ENCODE measurements at regions not wholly inside any gene's neighbourhood (a gene's known extent, or its start where the extent isn't known, plus 50 kb on each side); places are given as distances from the start of the nearest gene placed in this dataset.

DNA sequence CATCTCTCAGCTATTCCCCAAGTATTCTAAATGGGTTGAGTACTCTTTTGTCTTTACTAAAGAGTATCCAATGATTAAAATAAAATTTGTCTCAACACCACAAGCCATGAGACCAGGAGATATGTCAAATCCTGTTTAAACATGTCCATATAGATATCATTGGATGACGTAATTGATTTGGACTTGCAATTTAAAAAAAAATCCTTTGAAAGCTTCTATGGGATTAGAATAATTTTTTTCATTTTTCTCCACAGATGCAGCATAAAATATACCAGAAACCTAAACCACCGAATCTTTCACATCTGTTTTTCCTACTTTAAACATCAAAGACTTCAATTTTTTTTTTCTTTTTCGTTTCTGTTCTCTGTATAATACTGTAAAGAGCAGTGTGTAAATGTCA lies 1022.3 kb downstream of the EPHA3 start:
- Histone ChIP-seq H3K4me1 (ENCODE audit: control insufficient read depth, insufficient read depth, low read length) (no peaks in the 10 kb centered on the region), H3K36me3 (ENCODE audit: control insufficient read depth in 2 of 2, insufficient read depth in 1 of 2, low read length in 2 of 2) (no peaks in the 10 kb centered on the region), H3K9me3 (ENCODE audit: control insufficient read depth, insufficient read depth, low read depth, low read length) (no peaks in the 10 kb centered on the region), H3K4me3 (ENCODE audit: low read depth, low read length) (no peak overlapping the region), H3K27ac (ENCODE audit: extremely low read depth, low read depth, low read length) (no peak overlapping the region)
- TF ChIP-seq ZNF558 (tag by site-specific recombination; IDR thresholded peaks at IDR 0.05) (no peak), ZNF704 (tag by site-specific recombination; IDR thresholded peaks at IDR 0.05) (no peak), OSR2 (tag by site-specific recombination; IDR thresholded peaks at IDR 0.05) (no peak)
- TF ChIP-seq, protein P1, sequence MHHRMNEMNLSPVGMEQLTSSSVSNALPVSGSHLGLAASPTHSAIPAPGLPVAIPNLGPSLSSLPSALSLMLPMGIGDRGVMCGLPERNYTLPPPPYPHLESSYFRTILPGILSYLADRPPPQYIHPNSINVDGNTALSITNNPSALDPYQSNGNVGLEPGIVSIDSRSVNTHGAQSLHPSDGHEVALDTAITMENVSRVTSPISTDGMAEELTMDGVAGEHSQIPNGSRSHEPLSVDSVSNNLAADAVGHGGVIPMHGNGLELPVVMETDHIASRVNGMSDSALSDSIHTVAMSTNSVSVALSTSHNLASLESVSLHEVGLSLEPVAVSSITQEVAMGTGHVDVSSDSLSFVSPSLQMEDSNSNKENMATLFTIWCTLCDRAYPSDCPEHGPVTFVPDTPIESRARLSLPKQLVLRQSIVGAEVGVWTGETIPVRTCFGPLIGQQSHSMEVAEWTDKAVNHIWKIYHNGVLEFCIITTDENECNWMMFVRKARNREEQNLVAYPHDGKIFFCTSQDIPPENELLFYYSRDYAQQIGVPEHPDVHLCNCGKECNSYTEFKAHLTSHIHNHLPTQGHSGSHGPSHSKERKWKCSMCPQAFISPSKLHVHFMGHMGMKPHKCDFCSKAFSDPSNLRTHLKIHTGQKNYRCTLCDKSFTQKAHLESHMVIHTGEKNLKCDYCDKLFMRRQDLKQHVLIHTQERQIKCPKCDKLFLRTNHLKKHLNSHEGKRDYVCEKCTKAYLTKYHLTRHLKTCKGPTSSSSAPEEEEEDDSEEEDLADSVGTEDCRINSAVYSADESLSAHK (tag by site-specific recombination; IDR thresholded peaks at IDR 0.05), result no peak
- TF ChIP-seq, protein P2, sequence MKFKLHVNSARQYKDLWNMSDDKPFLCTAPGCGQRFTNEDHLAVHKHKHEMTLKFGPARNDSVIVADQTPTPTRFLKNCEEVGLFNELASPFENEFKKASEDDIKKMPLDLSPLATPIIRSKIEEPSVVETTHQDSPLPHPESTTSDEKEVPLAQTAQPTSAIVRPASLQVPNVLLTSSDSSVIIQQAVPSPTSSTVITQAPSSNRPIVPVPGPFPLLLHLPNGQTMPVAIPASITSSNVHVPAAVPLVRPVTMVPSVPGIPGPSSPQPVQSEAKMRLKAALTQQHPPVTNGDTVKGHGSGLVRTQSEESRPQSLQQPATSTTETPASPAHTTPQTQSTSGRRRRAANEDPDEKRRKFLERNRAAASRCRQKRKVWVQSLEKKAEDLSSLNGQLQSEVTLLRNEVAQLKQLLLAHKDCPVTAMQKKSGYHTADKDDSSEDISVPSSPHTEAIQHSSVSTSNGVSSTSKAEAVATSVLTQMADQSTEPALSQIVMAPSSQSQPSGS (tag by site-specific recombination; IDR thresholded peaks at IDR 0.05; ENCODE audit: low read depth), result 0 out of 2 replicates have a peak, but pooled peaks have one; percentile 21
- ChIA-PET CTCF (no interaction called here), POLR2A (no interaction called here)

DNA sequence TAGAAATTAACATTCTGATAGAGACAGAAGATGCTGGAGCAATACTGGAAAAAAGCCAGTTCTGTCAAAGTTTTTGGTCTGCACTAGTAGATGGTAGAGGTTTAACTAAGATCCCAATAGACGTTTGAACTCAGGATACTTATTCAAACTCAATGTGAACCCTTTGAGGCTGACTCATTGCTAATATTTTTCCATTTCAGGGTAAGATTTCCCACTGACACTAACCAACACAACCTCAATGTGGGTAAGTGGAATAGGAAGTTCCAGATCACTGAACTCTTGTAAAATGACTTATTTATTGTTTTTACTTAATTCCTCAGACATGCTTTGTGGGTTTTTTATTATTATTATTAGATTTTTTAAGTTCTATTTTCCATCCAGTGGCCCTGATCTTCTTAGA lies 1024.8 kb downstream of the EPHA3 start:
- no peaks in the 10 kb centered on the region for H3K9me3 ChIP-seq (ENCODE audit: control insufficient read depth, insufficient read depth, low read depth, low read length)
- H3K4me1 ChIP-seq (ENCODE audit: control insufficient read depth, insufficient read depth, low read length), result no peaks in the 10 kb centered on the region
- H3K4me3 ChIP-seq (ENCODE audit: low read depth, low read length), result no peak overlapping the region
- no peak overlapping the region for H3K27ac ChIP-seq (ENCODE audit: extremely low read depth, low read depth, low read length)
- ChIA-PET CTCF (no interaction called here), POLR2A (no interaction called here)
- TF ChIP-seq MEIS1 (CRISPR knock-in tag; IDR thresholded peaks at IDR 0.05; ENCODE audit: borderline replicate concordance), result no peak
- no peak for TF ChIP-seq ZNF146 (tag by site-specific recombination; IDR thresholded peaks at IDR 0.05)
- no peak for TF ChIP-seq ZNF202 (tag by site-specific recombination; IDR thresholded peaks at IDR 0.05; ENCODE audit: borderline replicate concordance)
- TF ChIP-seq, protein P3, sequence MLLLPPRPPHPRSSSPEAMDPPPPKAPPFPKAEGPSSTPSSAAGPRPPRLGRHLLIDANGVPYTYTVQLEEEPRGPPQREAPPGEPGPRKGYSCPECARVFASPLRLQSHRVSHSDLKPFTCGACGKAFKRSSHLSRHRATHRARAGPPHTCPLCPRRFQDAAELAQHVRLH (tag by site-specific recombination; IDR thresholded peaks at IDR 0.05), result no peak
- TF ChIP-seq, protein P4, sequence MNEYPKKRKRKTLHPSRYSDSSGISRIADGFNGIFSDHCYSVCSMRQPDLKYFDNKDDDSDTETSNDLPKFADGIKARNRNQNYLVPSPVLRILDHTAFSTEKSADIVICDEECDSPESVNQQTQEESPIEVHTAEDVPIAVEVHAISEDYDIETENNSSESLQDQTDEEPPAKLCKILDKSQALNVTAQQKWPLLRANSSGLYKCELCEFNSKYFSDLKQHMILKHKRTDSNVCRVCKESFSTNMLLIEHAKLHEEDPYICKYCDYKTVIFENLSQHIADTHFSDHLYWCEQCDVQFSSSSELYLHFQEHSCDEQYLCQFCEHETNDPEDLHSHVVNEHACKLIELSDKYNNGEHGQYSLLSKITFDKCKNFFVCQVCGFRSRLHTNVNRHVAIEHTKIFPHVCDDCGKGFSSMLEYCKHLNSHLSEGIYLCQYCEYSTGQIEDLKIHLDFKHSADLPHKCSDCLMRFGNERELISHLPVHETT (tag by site-specific recombination; IDR thresholded peaks at IDR 0.05), result no peak
- no peak for TF ChIP-seq ZIC2 (tag by site-specific recombination; IDR thresholded peaks at IDR 0.05)
- TF ChIP-seq ZSCAN30 (tag by site-specific recombination; IDR thresholded peaks at IDR 0.05), result no peak
- TF ChIP-seq ZNF274 (IDR thresholded peaks at IDR 0.05; ENCODE audit: low read length), result no peak
- no peak for TF ChIP-seq ZNF274 (tag by site-specific recombination; IDR thresholded peaks at IDR 0.05; ENCODE audit: borderline replicate concordance)
- no peak for TF ChIP-seq ZNF548 (tag by site-specific recombination; IDR thresholded peaks at IDR 0.05)
- TF ChIP-seq ZSCAN16 (tag by site-specific recombination; IDR thresholded peaks at IDR 0.05), result no peak
- TF ChIP-seq ZNF623 (tag by site-specific recombination; IDR thresholded peaks at IDR 0.05), result no peak
- TF ChIP-seq YY1 (tag by site-specific recombination; IDR thresholded peaks at IDR 0.05), result no peak
- TF ChIP-seq, protein P5, sequence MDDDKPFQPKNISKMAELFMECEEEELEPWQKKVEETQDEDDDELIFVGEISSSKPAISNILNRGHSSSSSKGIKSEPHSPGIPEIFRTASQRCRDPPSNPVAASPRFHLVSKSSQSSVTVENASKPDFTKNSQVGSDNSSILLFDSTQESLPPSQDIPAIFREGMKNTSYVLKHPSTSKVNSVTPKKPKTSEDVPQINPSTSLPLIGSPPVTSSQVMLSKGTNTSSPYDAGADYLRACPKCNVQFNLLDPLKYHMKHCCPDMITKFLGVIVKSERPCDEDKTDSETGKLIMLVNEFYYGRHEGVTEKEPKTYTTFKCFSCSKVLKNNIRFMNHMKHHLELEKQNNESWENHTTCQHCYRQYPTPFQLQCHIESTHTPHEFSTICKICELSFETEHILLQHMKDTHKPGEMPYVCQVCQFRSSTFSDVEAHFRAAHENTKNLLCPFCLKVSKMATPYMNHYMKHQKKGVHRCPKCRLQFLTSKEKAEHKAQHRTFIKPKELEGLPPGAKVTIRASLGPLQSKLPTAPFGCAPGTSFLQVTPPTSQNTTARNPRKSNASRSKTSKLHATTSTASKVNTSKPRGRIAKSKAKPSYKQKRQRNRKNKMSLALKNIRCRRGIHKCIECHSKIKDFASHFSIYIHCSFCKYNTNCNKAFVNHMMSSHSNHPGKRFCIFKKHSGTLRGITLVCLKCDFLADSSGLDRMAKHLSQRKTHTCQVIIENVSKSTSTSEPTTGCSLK (tag by site-specific recombination; IDR thresholded peaks at IDR 0.05), result no peak
- TF ChIP-seq ZNF248 (tag by site-specific recombination; IDR thresholded peaks at IDR 0.05), result no peak
- no peak for TF ChIP-seq ZNF114 (tag by site-specific recombination; IDR thresholded peaks at IDR 0.05)
- no peak for TF ChIP-seq ZNF658 (tag by site-specific recombination; IDR thresholded peaks at IDR 0.05)
- TF ChIP-seq IKZF3 (tag by site-specific recombination; IDR thresholded peaks at IDR 0.05), result no peak
- TF ChIP-seq ZNF138 (tag by site-specific recombination; IDR thresholded peaks at IDR 0.05; ENCODE audit: borderline replicate concordance), result no peak
- no peak for TF ChIP-seq ZNF433 (tag by site-specific recombination; IDR thresholded peaks at IDR 0.05; ENCODE audit: low read depth)
- no peaks in the 10 kb centered on the region for H3K36me3 ChIP-seq (ENCODE audit: control insufficient read depth in 2 of 2, insufficient read depth in 1 of 2, low read length in 2 of 2)

Data from HEK293 (cell line).